ENCODE measurements at regions not wholly inside any gene's neighbourhood (a gene's known extent, or its start where the extent isn't known, plus 50 kb on each side); places are given as distances from the start of the nearest gene placed in this dataset.
A peak's percentile ranks its signal among the peaks of the same experiment; 100 is the strongest.

DNA sequence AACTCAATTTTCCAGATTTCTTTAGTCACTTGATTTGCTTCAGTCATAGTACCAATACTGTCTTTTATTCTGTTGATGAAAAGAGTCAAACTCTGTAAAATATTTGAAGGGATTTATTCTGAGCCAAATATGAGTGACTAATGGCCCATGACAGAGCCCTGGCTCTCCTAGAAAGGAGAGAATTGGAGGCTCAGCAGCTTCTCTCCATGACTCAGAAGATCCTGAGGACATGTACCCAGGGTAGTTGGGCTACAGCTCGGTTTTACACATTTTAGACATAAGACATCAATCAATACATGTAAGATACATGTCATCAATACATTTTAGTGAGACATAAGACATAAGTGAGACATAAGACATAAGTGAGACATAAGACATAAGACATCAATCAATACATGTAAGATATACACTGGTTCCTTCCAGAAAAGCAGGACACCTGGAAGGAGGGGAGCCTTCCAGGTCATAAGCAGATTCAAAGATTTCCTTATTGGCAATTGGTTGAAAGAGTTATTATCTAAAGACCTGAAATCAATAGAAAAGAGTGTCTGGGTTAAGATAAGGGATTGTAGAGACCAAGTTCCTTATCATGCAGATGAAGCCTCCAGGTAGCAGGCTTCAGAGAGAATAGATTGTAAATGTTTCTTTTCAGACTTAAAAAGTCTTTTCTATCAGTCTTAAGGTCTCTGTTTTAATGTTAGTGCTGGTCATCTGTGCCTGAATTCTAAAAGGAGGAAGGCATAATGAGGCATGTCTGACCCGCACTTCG, 179.8 kb upstream of the RFC3 start:
- Histone ChIP-seq H3K27me3 (no peaks in the 10 kb centered on the region), H3K27ac (replicated peaks in 1 of 4) (peak overlapping the region; percentile 40 to 56 (median 43)), H3K4me3 (no peak overlapping the region), H3K9me3 (no peaks in the 10 kb centered on the region), H3K36me3 (no peaks in the 10 kb centered on the region), H3K4me1 (peaks cover 20 to 35% (median 24%) of the 10 kb centered on the region in 4 donors)
- no peak for DNase-seq (ENCODE audit: extremely low spot score)
- intact Hi-C loops (cut with DNase I) = no loop called here
- TF ChIP-seq EP300 (IDR thresholded peaks at IDR 0.05) (no peak), POLR2AphosphoS5 (IDR thresholded peaks at IDR 0.05) (no peak)
- 84% methylated on average over 3 of the region's 3 CpGs for WGBS

- WGBS = 50% methylated on average over 3 of the region's 3 CpGs
- no peaks in the 10 kb centered on the region for H3K9me3 ChIP-seq
- DNase-seq (ENCODE audit: extremely low spot score) = no peak
- TF ChIP-seq POLR2AphosphoS5 (IDR thresholded peaks at IDR 0.05) = peak; percentile 42 to 48
- no peak for TF ChIP-seq EP300 (IDR thresholded peaks at IDR 0.05)
- intact Hi-C loops (cut with DNase I) = no loop called here
- H3K27ac ChIP-seq (replicated peaks in 1 of 4) = peak overlapping the region; percentile 40 to 56 (median 43)
- peaks cover 23 to 42% (median 34%) of the 10 kb centered on the region in 4 donors for H3K4me1 ChIP-seq
- H3K27me3 ChIP-seq = no peaks in the 10 kb centered on the region
- no peak overlapping the region for H3K4me3 ChIP-seq
- H3K36me3 ChIP-seq = no peaks in the 10 kb centered on the region
These were observed 178.8 kb upstream of the RFC3 start for GRCh38 chr13:33639158-33639557.

DNA sequence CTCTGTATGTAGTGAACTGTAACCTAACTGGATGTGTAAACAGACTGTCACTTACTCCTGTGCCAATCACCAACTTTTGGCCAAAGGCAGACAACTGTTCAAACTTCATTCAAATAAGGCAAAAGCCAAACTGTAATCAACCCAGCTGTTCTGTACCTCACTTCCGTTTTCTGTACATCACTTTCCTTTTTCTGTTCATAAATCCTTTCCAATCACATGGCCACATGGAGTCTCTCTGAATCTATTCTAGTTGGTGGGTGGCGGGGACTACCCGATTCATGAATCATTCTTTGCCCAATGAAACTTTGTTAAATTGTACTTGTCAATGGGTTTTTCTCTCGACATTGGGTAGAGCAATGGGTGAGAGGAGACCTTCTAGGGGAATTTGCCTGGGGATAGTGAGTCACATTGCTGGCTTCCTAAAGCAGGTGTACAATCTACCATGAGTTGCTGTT, 178.3 kb upstream of the RFC3 start:
- no peaks in the 10 kb centered on the region for H3K27me3 ChIP-seq
- H3K4me1 ChIP-seq = peaks cover 22 to 44% (median 37%) of the 10 kb centered on the region in 4 donors
- H3K9me3 ChIP-seq = no peaks in the 10 kb centered on the region
- 76% methylated on average over 4 of the region's 4 CpGs for WGBS
- no peak overlapping the region for H3K4me3 ChIP-seq
- no peaks in the 10 kb centered on the region for H3K36me3 ChIP-seq
- intact Hi-C loops (cut with DNase I) = no loop called here
- H3K27ac ChIP-seq (replicated peaks in 1 of 4) = peak overlapping the region in 3 of 4 donors; percentile 31 to 41 (median 40)
- DNase-seq (ENCODE audit: extremely low spot score) = no peak
- no peak for TF ChIP-seq POLR2AphosphoS5 (IDR thresholded peaks at IDR 0.05)

GRCh38 chr13:33640832-33641231, 177.1 kb upstream of the RFC3 start:
- Histone ChIP-seq H3K27me3 (no peaks in the 10 kb centered on the region), H3K36me3 (no peaks in the 10 kb centered on the region), H3K9me3 (no peaks in the 10 kb centered on the region), H3K4me3 (no peak overlapping the region), H3K4me1 (peaks cover 26 to 45% (median 43%) of the 10 kb centered on the region in 4 donors), H3K27ac (replicated peaks in 1 of 4) (peak overlapping the region in 3 of 4 donors; percentile 22 to 74 (median 40))
- no peak for TF ChIP-seq POLR2A (IDR thresholded peaks at IDR 0.05; ENCODE audit: low read depth)
- no peak for TF ChIP-seq EP300 (IDR thresholded peaks at IDR 0.05)
- TF ChIP-seq, protein P1, sequence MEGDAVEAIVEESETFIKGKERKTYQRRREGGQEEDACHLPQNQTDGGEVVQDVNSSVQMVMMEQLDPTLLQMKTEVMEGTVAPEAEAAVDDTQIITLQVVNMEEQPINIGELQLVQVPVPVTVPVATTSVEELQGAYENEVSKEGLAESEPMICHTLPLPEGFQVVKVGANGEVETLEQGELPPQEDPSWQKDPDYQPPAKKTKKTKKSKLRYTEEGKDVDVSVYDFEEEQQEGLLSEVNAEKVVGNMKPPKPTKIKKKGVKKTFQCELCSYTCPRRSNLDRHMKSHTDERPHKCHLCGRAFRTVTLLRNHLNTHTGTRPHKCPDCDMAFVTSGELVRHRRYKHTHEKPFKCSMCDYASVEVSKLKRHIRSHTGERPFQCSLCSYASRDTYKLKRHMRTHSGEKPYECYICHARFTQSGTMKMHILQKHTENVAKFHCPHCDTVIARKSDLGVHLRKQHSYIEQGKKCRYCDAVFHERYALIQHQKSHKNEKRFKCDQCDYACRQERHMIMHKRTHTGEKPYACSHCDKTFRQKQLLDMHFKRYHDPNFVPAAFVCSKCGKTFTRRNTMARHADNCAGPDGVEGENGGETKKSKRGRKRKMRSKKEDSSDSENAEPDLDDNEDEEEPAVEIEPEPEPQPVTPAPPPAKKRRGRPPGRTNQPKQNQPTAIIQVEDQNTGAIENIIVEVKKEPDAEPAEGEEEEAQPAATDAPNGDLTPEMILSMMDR (IDR thresholded peaks at IDR 0.05) = no peak
- TF ChIP-seq POLR2AphosphoS5 (IDR thresholded peaks at IDR 0.05) = no peak
- no peak for DNase-seq (ENCODE audit: extremely low spot score)
- intact Hi-C loops (cut with DNase I) = no loop called here

DNA sequence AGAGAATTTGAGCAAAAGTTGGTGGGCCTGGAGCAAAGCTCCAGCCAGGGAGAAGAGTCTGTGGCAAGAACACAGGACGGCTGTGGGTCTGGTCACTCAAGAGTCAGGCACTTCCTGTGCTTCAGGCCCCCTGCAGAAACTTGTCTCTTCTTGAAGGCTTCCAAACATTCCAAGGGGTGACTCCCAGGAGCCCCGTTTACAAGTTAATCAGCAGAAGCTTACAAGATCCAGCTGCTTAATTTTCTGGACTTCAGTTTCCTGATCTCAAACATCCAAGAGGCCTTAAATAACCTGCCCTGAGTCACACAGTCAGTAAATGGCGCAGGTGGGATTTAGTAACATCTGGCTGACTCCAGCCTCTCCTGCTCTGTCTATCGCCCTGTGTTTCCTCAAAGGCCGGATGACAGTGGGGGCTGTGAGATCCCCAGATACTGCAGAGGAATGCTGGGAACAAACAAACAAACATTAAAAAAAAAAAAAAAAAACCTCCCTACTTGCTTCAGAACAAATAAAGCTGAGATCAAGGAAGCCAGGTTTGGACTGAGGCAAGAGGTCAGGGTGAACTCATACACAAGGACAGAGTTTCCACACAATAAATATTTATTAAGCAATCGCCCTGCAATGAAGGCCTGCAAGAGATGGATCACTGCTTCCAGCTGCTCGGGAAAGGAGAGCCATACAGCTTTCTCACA, 175.4 kb upstream of the RFC3 start:
- intact Hi-C loops (cut with DNase I) = no loop called here
- H3K27ac ChIP-seq (replicated peaks in 1 of 4) = peak overlapping the region; percentile 40 to 74 (median 54)
- TF ChIP-seq POLR2AphosphoS5 (IDR thresholded peaks at IDR 0.05) = peak in 1 of 2 donors; percentile 52
- TF ChIP-seq, protein P1 (IDR thresholded peaks at IDR 0.05) = no peak

More for the DNA sequence above, 175.4 kb upstream of the RFC3 start:
- no peak overlapping the region for H3K4me3 ChIP-seq
- no peak for DNase-seq (ENCODE audit: extremely low spot score)
- no peaks in the 10 kb centered on the region for H3K36me3 ChIP-seq
- H3K27me3 ChIP-seq = no peaks in the 10 kb centered on the region
- no peaks in the 10 kb centered on the region for H3K9me3 ChIP-seq
- peaks cover 26 to 45% (median 39%) of the 10 kb centered on the region in 4 donors for H3K4me1 ChIP-seq
- 46% methylated on average over 7 of the region's 7 CpGs for whole genome bisulfite sequencing

All from esophagus muscularis mucosa (tissue), 4 donors.